Amniotic epithelial cell (primary cell): ENCODE measurements at regions not wholly inside any gene's neighbourhood (a gene's known extent, or its start where the extent isn't known, plus 50 kb on each side); places are given as distances from the start of the nearest gene placed in this dataset.

Experiments used
- DNase-seq: peaks from one replicate; pipeline ENCODE4 v3.0.0-alpha.2; 2010; ENCODE audit warnings: low read depth

DNA sequence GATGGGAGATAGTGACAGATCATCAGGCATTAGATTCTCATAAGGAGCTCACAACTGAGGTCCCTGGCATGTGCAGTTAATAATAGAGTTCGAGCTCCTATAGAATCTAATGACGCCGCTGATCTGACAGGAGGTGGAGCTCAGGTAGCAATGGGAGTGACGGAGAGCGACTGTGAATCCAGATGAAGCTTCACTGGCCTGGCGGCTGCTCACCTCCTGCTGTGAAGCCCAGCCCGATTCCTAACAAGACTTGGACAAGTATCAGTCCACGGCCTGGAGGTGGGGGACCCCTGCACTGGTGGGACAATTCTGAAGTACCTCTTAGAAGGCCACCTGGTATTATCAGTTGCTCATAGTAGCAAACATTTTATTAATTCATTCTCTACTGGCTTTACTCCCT is 377.9 kb upstream of the ITGA1 start:
- DNase-seq: no peak

DNA sequence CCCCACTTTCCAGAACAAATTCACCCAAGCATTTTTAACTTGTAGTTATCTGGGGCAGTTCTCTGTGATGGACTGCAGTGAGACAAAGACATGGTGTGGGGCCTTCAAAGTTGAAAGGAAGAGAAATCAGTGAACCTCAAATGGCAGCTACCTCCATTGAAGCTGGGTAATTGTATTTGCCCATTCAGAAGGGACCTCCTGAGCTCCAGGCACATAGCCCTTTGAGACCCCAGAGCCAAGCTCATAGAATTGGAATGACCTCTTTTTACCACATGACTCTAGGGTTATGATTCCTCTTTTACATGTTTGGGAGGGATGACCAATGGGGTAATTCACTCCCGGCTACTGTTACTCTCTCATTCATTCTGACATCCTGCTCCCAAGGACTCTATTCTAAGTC is 368.4 kb upstream of the ITGA1 start:
- DNase-seq: no peak

DNA sequence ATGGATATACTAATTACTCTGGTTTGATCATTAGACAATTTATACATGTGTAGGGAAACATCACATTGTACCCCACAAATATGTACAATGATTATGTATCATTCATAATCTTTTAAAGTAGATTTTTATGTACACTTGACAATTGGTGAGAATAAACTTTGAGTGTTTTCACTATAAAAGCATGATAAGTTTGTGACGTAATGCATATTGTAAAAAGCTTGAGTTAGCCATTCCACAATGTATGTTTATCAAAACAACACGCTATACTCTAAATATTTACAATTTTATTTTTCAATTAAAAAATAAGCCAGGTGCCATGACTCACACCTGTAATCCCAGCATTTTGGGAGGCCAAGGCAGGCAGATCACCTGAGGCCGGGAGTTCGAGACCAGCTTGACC is 360.1 kb upstream of the ITGA1 start:
- no peak for DNase-seq

DNA sequence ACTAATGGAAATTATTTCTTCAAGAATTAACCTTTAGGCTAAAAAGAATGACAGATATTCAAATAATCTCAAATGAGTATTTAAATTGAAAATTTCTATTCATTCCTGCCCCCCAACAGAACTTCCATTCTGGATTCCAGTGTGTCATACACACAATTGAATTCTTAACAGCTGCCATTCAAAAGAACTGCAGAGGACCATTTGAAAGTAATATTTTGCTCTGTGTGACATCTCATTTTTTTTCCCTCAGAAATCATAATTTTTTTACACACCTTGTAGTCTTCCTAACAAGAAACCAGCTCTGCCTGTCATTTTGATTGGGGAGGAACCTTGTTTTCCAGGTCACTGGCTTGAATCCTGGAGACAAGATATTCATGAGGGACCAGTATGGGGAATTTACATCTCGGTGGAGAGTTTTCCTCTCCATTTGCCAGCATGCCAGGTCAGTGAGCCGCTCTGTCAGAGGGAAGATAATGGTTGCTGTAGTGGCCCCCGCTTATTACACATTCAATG is 358.7 kb upstream of the ITGA1 start:
- no peak for DNase-seq

DNA sequence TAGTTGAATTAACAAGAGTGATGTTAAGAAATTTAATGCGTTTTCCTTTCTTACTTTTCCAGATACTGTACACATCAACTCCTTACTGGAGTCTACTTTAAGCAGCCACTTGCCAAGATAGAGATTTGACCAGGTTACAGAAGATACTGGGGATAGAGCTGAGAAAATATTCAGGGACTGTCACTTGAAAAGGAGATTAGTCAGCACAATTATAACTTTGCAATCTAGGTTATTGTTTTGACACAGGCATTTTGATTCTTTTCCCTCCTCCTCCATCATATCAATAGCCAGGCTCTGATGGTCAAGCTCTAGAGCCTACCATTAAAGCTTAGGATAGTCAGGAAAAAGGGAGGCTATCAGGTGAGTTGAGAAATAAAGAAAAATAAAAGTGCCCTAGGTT is 345.9 kb upstream of the ITGA1 start:
- DNase-seq: no peak

DNA sequence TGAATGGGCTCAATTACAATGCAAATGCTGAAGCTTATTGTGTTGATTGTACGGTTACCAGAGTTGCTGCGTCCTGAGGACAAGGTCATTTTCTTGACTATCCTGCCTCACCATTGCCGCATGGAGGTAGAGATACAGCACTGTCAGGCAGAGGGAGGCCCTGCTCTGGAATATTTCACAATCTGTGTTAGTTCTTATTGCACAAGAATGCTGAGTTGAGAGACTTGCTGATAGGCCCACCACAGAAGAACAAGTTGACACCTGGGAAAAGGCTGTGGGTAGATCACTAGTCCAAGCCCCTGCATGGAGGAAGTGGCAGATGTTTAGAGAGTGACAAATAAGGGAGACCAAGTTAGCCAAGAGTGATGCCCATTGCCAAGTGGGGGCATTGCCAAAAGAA is 344.5 kb upstream of the ITGA1 start:
- DNase-seq: peak; percentile 0

DNA sequence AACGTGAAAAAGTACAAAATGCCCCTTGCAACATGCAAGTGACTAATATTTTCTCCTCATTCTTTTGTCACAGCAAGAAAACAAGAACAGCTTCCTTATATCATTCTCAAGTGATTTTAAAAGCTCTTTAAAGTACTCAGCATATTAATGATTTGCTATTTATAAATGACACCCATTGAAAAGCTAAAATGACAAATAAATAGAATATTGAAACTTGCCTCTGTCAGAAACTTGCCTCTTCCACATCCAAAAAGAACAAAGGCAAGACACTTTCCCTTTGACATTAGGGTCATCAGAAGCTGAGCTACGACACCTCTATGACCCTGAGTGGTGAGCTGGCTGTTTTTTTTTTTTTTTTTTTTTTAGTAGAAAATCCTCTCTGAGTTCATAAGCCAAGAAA is 339.6 kb upstream of the ITGA1 start:
- no peak for DNase-seq

DNA sequence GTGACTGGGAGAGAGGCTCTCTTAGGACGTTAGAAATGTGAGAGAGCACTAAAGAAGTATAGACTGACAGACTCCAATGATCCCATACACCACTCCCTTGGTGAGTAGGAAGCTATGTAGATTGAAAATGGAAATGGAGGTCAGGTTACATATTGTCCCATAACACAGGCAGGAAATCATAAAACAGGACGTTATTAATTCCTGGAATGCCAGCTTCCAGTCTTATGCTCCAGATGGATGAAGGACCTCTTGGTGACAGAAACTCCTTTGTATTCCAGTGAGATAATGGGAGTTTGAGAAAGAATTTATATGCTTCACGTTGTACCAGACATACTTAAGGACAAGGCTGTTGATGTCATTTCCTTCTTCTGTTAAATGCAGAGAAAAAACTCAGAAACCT is 338.2 kb upstream of the ITGA1 start:
- DNase-seq: no peak

DNA sequence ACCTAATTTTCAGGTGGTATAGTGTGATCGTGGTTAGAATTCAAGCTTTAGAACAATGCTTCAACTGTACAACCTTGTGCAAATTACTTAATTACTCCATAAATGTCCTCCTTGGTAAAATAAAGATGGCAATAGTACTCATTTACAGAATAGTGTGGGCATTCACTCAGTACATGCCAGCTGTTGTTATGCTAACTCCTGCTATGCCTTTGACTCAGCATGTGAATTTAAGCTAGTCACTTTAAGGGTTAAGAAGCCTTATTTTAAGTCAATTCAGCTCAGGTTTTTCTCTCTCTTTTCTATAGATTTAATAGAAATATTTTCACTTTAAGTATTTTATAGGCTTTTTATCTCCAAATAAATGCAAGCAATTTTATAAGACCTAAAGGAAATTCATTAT is 335.6 kb upstream of the ITGA1 start:
- no peak for DNase-seq

DNA sequence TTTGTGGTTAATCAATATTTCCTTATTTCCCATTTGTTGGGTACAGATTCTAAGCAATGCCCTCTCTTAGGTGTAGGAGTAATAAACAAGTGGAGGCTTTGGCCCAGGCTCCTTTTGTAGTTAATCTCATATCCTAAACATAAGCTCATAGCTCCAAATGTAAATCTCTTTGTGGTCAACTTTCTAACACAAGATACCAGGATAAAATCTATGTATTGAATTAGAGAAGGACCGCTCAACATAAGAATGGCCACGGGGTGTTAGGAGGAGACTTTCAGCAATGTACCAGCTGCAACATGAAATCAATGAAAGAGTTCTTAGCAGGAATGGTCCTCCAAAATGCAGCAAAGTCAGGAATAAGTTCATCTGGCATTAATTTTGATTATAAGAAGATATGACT is 334.5 kb upstream of the ITGA1 start:
- DNase-seq: no peak

DNA sequence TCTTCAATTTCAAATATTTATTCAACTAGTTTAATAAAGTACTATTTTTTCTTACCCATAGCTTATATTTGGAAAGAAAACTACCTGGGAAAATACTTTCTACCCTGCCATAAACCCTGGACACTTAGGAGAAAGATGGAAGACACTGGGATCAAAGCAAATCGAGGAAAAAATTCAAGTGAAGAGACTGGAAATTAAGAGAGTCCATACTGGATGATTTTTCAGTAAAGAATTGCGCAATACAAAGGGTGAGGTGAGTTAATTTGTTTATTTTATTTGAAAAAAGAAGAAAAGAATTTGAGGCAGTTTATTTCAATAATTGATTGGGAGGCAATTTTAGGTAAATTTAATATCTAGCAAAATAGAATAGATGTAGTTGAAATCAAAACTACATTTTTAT is 331.8 kb upstream of the ITGA1 start:
- no peak for DNase-seq

DNA sequence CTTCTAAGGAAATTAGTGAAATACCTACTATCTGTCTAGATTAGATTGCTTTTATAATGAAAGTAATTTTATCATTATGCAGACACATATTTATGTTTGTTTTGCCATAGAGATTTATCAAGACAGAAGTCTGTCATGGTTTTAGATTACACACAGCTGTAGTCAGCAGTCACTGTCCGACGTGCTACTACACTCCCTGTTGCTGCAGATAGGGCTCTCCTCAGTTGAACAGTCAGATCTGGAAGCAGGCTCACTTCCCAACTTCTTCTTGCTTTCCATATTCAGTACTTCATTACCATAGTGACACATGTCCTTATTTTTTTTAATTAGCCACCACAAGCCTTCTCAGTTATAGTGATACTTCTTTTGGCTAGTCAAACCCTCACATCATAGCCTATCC is 329.9 kb upstream of the ITGA1 start:
- no peak for DNase-seq

DNA sequence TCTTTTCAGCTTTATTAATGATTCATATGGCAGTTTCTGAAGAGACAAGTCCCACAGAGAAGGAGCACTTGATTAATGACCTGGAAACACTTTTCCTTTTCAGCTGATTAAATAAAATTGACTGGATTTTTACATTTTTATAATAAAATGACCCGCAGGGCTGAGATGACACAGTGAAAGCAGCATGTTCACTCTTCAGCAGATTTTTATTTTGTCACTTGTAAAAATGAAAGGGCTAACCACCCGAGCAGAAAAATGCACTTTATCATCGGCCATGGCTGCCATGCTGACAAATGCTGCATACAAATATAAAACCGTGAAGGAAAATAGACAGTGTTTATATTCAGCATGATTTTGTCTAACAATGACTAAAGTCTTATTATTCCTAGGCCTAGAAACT is 321.6 kb upstream of the ITGA1 start:
- no peak for DNase-seq

DNA sequence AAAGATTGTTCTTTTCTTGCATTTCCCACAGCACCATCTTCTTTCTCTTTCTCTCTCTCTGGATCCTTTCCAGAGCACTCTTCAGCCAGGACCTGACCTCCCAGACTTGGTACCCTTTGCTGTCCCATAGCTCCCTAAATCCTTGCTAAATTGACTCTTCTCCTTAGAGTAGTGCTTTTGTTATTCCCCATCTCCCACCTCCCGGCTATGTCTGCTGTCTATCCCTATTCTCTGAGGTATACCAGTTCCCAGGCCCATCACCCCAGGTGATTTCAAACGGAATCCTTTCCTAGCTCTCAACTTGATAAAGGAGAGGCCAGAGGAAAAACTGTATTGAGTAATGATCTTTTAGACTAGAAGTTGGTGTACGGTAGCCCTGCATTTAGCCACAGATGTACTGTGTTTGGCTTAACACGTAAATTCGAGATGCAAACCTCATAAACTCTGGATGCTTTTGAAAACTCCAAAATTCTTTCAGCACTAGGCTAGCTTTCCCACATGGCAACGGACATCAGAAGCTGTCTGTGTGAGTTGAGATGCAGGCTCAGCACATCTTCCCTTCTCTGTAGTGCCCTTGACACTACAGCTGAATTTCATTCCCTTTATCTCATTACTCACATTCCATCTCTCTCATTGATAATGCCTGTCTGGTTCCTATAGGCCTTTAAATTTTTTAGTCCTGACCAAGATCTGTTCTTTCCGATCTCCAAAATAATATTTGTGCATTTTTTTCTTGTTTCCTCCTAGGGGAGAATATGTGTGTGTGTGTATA is 320.8 kb upstream of the ITGA1 start:
- DNase-seq: no peak

DNA sequence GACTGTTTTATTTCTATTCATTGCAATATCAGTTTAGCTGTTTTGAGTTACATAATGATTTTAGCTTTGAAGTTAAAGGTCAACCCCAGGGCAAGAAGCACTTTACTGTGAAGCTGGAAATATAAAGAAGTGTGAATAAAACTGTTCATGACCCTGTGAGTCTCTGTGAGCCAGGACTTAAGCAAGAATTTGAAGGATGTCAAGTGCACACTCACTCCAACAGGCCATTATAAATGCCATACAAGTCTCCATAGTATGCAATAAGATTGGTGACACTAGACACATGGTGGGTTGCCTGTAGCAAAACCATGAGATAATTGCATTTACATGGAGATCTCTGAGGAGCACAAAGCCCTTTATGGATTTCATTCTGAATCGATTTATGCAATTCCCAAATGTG is 318.7 kb upstream of the ITGA1 start:
- no peak for DNase-seq

DNA sequence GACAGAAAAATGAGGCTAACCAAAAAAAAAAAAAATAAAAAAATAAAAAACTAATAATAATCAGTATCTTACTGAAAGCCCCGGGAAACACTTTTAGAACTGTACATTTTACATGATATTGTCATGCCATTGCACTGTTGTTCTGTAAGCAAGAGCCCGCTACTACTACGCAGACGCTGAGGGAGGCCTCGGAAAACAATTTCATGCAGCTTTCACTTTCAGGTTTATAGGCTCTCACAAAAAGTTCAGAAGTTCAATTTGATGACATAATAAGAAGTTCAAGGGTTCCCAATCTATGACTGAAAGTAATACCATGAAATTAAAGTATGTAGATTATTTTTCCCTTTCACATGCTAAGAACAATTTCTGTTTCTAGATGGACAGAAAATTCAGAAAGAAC is 318.3 kb upstream of the ITGA1 start:
- DNase-seq: no peak

DNA sequence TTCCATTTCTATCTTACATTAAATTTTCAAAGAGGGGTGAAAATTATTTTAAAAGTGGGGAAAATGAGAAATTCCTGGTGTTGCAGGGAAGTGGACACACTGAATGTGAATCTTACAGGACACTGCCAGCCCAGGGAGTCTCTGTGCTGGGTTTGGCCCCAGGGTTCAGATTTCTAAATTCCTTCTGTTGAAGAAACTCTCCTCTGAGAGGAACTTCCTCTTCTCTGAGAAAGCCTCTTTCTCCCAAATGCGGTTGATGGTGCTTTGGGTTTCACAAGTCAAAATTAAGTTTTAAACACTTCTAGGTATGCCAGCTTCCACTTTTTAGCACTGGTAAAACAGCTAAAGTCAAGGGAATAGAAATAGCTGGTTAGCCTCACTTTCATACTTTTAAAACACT is 317.9 kb upstream of the ITGA1 start:
- DNase-seq: no peak

DNA sequence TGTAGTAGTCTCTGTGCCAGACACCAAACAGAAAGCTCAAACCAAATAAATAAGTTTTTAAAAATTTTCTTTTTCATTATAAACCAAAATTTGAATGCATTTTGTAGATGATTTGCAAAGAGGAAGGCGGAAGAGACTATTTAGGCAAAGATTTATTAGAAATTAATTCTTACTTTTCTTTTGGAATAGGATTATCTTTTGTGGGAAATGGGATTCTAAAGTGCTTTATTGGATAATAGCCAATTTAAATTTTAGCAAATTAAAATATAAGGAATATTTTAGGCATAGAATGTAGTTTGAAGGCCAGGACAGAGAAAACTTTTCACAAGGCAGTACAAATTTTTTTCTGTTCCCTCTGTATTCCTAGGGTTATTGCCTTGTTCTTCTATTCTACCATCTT is 311.4 kb upstream of the ITGA1 start:
- DNase-seq: no peak

DNA sequence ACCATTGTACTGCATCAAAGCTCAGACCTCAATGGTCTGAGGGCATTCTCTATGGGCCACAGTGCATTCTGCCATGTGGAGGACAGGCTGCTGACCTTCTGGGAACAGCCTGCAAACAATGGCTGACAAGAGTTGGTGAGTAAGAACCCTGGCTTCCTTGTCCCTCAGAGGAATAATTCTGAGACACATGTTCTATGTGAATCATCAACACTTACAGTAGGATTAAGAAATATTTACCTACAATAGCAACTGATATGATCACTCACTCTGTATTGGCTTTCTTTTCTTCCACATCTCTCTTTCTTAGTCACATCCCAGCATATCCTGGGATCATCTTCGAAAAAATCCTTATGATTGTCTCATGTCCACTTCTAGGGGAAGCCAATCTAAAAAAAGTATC is 306.5 kb upstream of the ITGA1 start:
- DNase-seq: no peak

DNA sequence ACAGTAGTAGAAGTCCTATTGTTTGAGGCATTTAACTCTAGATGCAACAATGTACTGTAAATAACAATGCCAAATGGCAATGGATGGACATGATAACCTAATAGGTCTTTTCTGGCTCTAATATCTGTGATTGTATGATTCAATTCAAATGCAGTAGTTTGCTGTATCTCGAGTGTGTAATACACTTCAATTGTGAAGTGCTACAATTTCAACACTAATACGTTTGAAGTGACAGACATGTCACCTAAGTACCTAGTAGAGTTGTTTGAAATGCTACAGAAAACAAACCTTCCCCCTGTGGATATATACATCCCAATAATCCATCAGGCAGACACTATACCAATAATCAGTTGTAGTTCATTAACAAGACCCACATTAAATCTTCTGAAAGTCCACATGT is 305.9 kb upstream of the ITGA1 start:
- no peak for DNase-seq

DNA sequence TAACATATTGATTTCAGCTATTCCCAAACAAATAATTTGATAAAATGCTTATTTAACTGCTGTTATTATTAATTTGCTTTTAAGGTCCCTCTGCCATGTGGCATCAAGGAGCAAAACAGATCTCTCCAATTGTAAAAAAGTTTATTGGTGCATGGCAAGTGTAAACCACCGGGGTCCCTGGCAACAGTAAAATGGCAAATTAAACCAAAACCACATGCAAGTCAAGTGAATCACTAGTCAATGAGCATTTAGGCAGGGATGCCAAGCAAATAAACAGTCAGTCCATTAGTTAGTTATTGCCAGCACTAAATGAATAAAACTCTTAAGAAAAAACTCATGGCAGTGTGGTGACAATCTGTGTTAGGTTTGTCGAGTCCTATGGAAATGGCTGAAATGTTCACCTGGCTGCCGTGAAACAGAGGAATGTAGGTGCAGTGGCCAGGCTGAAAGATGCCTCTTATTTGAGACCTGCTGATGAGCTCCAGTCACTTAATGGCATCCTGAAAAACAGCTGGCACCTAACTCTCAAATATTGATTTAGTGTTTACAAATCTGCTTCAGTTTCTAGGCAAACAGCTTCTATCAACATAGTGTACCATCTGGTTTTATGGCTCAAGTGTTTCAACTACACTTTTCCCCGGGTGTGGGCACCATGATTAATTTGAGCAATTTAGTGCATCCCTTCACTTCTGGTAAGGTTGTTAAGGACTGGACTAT is 296.5 kb upstream of the ITGA1 start:
- DNase-seq: no peak

DNA sequence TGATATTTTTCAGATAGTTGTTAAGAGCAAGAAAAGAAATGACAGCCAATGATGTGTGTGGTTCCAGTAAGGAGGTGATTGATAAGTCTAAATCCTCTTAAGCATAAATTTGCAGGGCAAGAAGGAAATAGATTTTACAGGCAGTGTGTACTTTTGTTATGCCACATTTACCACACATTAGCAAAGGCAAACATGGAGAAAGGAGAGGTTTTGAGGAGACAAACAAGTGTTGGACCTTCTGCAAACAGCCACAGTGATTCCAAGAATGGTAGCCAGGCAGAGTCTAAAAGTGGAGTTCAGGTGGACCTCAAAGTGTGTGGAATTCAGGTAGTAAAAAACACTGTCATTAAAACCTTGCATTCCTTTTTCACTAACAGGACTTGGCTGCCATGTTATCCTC is 295.9 kb upstream of the ITGA1 start:
- DNase-seq: no peak

DNA sequence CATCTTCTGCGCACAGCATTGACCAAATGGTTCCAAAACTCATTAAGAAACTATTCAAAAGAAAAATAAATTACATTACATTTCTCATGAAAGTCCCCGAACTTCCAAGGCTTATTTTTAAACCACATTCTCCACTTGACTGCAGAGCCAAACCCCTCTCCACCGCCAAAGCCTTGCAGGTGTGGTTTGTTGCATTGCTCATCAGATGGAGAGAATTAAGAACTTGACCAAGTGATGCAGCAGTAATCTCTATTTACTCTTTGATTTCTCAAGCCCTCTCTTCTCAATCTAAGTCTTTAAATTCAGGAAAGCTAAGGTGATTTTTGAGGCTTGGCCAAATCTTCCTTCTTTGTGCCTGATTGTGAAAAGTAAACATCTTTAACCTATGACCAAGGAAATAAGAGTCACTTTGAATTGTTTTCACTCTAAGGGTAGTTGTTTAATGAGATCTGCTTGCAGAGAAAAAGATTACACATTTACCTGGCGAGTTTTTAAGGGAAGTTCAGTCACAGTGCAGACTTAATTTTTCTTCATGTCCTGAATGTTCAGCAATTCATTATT is 290.5 kb upstream of the ITGA1 start:
- no peak for DNase-seq

DNA sequence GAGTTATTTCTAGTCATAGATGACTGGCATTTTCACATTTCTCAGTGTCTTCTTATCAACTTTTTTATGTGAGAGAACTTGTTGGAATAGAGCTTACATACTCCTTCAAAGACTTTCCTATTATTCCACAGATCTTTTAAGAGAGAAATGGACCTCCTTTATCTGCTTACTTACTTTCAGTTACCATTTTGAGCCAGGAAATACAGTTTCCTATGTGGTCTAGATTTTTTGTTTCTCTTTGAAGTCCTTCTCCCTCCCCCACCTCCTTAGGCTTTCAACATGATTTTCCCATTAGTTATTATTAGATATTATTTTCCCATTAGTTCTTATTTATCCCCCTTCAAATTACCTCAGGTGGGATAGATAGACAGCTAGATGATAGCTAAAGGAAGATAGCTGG is 289.1 kb upstream of the ITGA1 start:
- no peak for DNase-seq
